BJ (cell line): ENCODE measurements at regions not wholly inside any gene's neighbourhood (a gene's known extent, or its start where the extent isn't known, plus 50 kb on each side); places are given as distances from the start of the nearest gene placed in this dataset.

Experiments used
- CTCF ChIA-PET: fragments of 350-600 bp; formaldehyde crosslinking; extraction: SDS; loops from one replicate; lab custom pipeline; 2021; ENCODE audit warnings: antibody characterized with exemption, inconsistent platforms; lab: Yijun Ruan, JAX
- POLR2A ChIA-PET: fragments of 300-600 bp; sonication (Branson Sonifier 250); formaldehyde crosslinking; extraction: SDS; loops from one replicate; lab custom pipeline; 2021; ENCODE audit warnings: antibody characterized with exemption; lab: Charles Lee
- DNase-seq: peaks from one replicate; pipeline ENCODE4 v3.0.0-alpha.2; 2011; ENCODE audit warnings: low read depth
- H3K27me3 ChIP-seq: 2 replicates; pipeline ENCODE4 v1.6.0; 2011; ENCODE audit warnings: low read length; ENCODE audit not compliant: control insufficient read depth, insufficient read depth
- H3K36me3 ChIP-seq: 2 replicates; pipeline ENCODE4 v1.5.1; 2011; ENCODE audit warnings: low read length; ENCODE audit not compliant: control insufficient read depth, insufficient read depth
- H3K4me3 ChIP-seq: 2 replicates; pipeline ENCODE4 v1.5.1; 2011; ENCODE audit warnings: low read depth, mild to moderate bottlenecking, control low read depth, low read length
- TF ChIP-seq, protein P1 (sequence below): IDR thresholded peaks from 2 replicates; pipeline ENCODE4 v1.5.1; 2011; ENCODE audit warnings: low read depth, mild to moderate bottlenecking, control low read depth, inconsistent platforms, low read length, moderate library complexity; ENCODE audit not compliant: insufficient read depth

GRCh38 chr5:165928971-165929370, 2362.5 kb upstream of the WWC1 start:
- TF ChIP-seq, protein P1, sequence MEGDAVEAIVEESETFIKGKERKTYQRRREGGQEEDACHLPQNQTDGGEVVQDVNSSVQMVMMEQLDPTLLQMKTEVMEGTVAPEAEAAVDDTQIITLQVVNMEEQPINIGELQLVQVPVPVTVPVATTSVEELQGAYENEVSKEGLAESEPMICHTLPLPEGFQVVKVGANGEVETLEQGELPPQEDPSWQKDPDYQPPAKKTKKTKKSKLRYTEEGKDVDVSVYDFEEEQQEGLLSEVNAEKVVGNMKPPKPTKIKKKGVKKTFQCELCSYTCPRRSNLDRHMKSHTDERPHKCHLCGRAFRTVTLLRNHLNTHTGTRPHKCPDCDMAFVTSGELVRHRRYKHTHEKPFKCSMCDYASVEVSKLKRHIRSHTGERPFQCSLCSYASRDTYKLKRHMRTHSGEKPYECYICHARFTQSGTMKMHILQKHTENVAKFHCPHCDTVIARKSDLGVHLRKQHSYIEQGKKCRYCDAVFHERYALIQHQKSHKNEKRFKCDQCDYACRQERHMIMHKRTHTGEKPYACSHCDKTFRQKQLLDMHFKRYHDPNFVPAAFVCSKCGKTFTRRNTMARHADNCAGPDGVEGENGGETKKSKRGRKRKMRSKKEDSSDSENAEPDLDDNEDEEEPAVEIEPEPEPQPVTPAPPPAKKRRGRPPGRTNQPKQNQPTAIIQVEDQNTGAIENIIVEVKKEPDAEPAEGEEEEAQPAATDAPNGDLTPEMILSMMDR: no peak
- Histone ChIP-seq H3K36me3 (no peaks in the 10 kb centered on the region), H3K4me3 (no peak overlapping the region), H3K27me3 (no peaks in the 10 kb centered on the region)
- CTCF ChIA-PET: no interaction called here
- POLR2A ChIA-PET: no interaction called here
- no peak for DNase-seq

DNA sequence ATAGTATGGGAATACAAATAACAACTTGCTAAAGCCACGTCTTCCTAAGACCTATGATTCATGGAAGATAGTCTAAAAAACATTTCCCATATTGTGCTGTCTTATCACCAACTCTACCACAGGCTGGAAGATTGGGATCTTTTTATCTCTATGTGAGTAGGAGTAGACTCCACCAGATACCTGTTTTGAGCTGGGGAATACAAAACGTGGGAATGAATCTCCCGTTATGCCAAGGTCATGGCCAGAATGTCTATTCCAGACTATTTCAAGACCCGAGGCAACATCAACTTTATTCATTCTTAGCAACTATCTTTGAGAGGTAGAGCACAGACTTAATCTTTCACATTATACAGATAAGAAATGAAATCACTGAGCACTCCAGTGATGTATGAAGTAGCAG, 2350.9 kb upstream of the WWC1 start:
- ChIA-PET POLR2A (no interaction called here), CTCF (no interaction called here)
- TF ChIP-seq, protein P1: no peak
- H3K27me3 ChIP-seq: no peaks in the 10 kb centered on the region
- H3K36me3 ChIP-seq: no peaks in the 10 kb centered on the region
- no peak overlapping the region for H3K4me3 ChIP-seq
- DNase-seq: no peak

DNA sequence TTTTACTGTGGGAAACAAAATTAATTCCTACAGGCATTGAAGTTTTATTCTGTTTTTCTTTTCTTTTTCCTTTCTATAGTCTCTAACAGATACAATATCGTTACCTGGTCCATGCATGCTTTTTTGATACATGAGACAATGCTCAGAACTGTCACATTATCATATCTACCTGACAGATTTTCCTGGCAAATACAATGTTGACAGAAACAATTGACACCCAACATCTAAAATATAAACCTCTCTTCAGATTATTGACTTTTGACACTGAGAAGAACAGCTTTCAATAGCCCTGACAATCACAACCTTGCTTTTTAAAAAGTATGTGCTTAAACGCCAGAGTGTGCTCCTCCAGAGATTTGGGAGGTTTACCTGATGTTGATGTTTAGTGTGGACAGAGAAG, 2334.6 kb upstream of the WWC1 start:
- no peak for DNase-seq
- Histone ChIP-seq H3K36me3 (no peaks in the 10 kb centered on the region), H3K27me3 (no peaks in the 10 kb centered on the region), H3K4me3 (no peak overlapping the region)
- ChIA-PET CTCF (no interaction called here), POLR2A (no interaction called here)
- TF ChIP-seq, protein P1: no peak

DNA sequence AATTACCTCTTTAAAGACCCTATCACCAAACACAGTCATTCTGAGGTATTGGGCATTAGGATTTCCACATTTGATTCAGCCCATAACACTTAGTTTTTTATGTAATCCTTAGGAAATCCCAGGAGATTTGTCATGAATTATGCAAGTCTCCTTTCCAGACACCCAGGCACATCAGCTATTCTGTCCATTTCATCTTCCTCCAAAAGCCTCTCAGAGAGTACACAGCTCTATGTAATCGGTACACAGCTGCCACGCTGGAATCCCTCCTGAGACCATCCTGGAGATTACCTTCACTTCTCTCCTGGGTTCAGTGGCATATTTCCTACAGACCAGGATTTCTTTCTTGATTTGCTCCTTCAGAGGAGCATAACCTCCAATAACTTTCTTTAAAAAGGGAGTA, 2309.8 kb upstream of the WWC1 start:
- ChIA-PET CTCF (no interaction called here), POLR2A (no interaction called here)
- TF ChIP-seq, protein P1: no peak
- no peak overlapping the region for H3K4me3 ChIP-seq
- no peaks in the 10 kb centered on the region for H3K27me3 ChIP-seq
- DNase-seq: no peak
- H3K36me3 ChIP-seq: no peaks in the 10 kb centered on the region

DNA sequence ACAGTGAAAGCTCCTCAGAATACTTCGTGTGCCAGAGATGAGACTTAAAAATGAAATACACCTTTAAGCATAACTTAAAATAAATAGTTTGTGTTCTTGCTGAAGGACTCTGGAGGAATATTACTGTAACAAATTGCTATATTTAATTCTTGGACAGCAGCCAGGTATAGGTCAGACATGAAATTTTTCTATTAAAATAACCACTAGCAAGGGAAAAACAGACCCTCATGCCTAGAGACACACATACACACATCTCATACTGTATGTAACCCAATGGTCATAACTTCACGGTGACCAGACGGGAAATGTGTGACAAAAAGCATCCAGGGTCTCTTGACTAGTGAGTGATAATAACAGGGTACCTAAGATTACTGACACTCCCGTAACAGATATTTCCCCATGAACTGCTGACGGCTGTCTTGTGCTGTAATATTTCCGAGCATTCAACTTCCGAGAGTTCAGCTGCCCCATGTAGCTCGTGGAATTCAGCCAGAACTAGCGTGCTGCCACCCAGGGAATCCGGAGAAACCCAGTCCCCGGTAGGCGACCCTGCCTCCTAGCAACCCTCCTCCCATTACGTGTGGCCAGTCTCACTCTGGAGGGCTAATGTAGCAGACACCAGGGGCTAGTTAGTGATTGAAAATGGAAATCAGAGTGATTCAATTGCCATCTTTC, 2295.1 kb upstream of the WWC1 start:
- ChIA-PET POLR2A (no interaction called here), CTCF (no interaction called here)
- TF ChIP-seq, protein P1: no peak
- no peak overlapping the region for H3K4me3 ChIP-seq
- no peak for DNase-seq
- H3K36me3 ChIP-seq: no peaks in the 10 kb centered on the region
- no peaks in the 10 kb centered on the region for H3K27me3 ChIP-seq
